ENCODE measurements at regions not wholly inside any gene's neighbourhood (a gene's known extent, or its start where the extent isn't known, plus 50 kb on each side); places are given as distances from the start of the nearest gene placed in this dataset.

- DNase-seq = no peak
Measured at GRCh38 chr3:118011910-118012309, 1022.7 kb downstream of the IGSF11 start.

GRCh38 chr3:118029049-118029448 is 1005.6 kb downstream of the IGSF11 start:
- no peak for DNase-seq

GRCh38 chr3:118036215-118036614 is 998.4 kb downstream of the IGSF11 start:
- no peak for DNase-seq

- no peak for DNase-seq
Measured at GRCh38 chr3:118055381-118055780, 979.3 kb downstream of the IGSF11 start.

- DNase-seq = no peak
Measured at GRCh38 chr3:118057086-118057485, 977.6 kb downstream of the IGSF11 start.

- no peak for DNase-seq
Measured at GRCh38 chr3:118059096-118059495, 975.5 kb downstream of the IGSF11 start.

GRCh38 chr3:118067439-118067838 is 967.2 kb downstream of the IGSF11 start:
- no peak for DNase-seq

- DNase-seq = no peak
Measured at GRCh38 chr3:118075873-118076272, 958.8 kb downstream of the IGSF11 start.

GRCh38 chr3:118077332-118077731 is 957.3 kb downstream of the IGSF11 start:
- no peak for DNase-seq

GRCh38 chr3:118080889-118081288 is 953.8 kb downstream of the IGSF11 start:
- DNase-seq = no peak

- no peak for DNase-seq
Measured at GRCh38 chr3:118088696-118089095, 946.0 kb downstream of the IGSF11 start.

GRCh38 chr3:118089563-118089962 is 945.1 kb downstream of the IGSF11 start:
- no peak for DNase-seq

- DNase-seq = no peak
Measured at GRCh38 chr3:118097226-118097625, 937.4 kb downstream of the IGSF11 start.

GRCh38 chr3:118097660-118098059 is 937.0 kb downstream of the IGSF11 start:
- no peak for DNase-seq

- DNase-seq = no peak
Measured at GRCh38 chr3:118098827-118099226, 935.8 kb downstream of the IGSF11 start.

- DNase-seq = no peak
Measured at GRCh38 chr3:118101891-118102290, 932.8 kb downstream of the IGSF11 start.

GRCh38 chr3:118102737-118103136 is 931.9 kb downstream of the IGSF11 start:
- DNase-seq = no peak

- DNase-seq = no peak
Measured at GRCh38 chr3:118108201-118108600, 926.4 kb downstream of the IGSF11 start.

- no peak for DNase-seq
Measured at GRCh38 chr3:118108769-118109168, 925.9 kb downstream of the IGSF11 start.

- no peak for DNase-seq
Measured at GRCh38 chr3:118110211-118110610, 924.4 kb downstream of the IGSF11 start.

- DNase-seq = no peak
Measured at GRCh38 chr3:118116991-118117390, 917.7 kb downstream of the IGSF11 start.

- no peak for DNase-seq
Measured at GRCh38 chr3:118126751-118127150, 907.9 kb downstream of the IGSF11 start.

- DNase-seq = no peak
Measured at GRCh38 chr3:118127992-118128391, 906.7 kb downstream of the IGSF11 start.

- DNase-seq = no peak
Measured at GRCh38 chr3:118128886-118129285, 905.8 kb downstream of the IGSF11 start.

GRCh38 chr3:118137778-118138177 is 896.9 kb downstream of the IGSF11 start:
- DNase-seq = no peak

GRCh38 chr3:118144919-118145318 is 889.7 kb downstream of the IGSF11 start:
- DNase-seq = no peak
